SK-N-SH (cell line): ENCODE measurements at regions not wholly inside any gene's neighbourhood (a gene's known extent, or its start where the extent isn't known, plus 50 kb on each side); places are given as distances from the start of the nearest gene placed in this dataset.

ENCODE experiments used
- CHD2 ChIP-seq: fragments of 150-350 bp; IDR thresholded peaks from 2 replicates; pipeline ENCODE4 v1.6.1; 2018; ENCODE audit warnings: low read length; ENCODE audit not compliant: partially characterized antibody
- EZH2phosphoT487 ChIP-seq: fragments of 200-600 bp; sonication (generic); IDR thresholded peaks from 2 replicates; pipeline ENCODE4 v1.6.1; 2017; ENCODE audit warnings: low read depth, mixed run types, mild to moderate bottlenecking, antibody characterized with exemption, moderate library complexity, borderline replicate concordance
- POLR2AphosphoS5 ChIP-seq: IDR thresholded peaks from 2 replicates; pipeline ENCODE4 v1.6.1; 2012; ENCODE audit warnings: low read depth, low read length
- TF ChIP-seq, protein P1 (sequence below): fragments of 150-350 bp; IDR thresholded peaks from 2 replicates; pipeline ENCODE4 v1.6.1; 2017; ENCODE audit warnings: antibody characterized with exemption, low read length, low read depth, borderline replicate concordance
- TF ChIP-seq, protein P2 (sequence below): fragments of 200-600 bp; sonication (generic); IDR thresholded peaks from 2 replicates; pipeline ENCODE4 v1.6.1; 2017; ENCODE audit warnings: antibody characterized with exemption, mild to moderate bottlenecking, moderate library complexity

DNA sequence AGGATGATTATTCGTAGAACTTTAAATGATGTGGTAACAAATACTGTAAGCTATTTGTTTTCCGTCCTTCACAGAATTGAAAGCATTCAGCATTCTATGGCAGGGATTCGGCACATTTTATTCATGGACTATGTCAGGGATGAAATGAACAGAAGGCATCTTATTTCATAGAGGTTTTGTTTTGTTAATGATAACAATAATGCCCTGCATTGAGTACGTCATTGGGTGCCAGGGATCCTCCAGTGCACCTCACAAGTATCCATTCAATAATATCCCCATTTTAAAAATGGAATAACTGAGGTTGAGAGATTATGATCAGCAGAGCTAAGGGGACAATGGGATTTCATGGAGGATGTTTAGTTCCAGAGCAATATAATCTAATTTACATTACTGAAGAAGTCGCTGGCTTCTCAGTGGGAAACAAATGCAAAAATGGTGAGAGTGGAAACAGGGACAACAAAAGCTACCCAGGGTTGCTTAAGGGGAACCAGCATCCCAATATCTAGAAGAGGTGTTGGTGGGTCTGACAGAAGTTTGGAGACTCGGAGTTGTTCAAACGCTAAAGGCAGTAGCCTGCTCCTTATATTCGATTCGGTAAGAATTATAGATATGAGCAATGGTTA, 985.7 kb upstream of the WWC1 start:
- TF ChIP-seq, protein P1, sequence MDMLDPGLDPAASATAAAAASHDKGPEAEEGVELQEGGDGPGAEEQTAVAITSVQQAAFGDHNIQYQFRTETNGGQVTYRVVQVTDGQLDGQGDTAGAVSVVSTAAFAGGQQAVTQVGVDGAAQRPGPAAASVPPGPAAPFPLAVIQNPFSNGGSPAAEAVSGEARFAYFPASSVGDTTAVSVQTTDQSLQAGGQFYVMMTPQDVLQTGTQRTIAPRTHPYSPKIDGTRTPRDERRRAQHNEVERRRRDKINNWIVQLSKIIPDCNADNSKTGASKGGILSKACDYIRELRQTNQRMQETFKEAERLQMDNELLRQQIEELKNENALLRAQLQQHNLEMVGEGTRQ, result no peak
- TF ChIP-seq, protein P2, sequence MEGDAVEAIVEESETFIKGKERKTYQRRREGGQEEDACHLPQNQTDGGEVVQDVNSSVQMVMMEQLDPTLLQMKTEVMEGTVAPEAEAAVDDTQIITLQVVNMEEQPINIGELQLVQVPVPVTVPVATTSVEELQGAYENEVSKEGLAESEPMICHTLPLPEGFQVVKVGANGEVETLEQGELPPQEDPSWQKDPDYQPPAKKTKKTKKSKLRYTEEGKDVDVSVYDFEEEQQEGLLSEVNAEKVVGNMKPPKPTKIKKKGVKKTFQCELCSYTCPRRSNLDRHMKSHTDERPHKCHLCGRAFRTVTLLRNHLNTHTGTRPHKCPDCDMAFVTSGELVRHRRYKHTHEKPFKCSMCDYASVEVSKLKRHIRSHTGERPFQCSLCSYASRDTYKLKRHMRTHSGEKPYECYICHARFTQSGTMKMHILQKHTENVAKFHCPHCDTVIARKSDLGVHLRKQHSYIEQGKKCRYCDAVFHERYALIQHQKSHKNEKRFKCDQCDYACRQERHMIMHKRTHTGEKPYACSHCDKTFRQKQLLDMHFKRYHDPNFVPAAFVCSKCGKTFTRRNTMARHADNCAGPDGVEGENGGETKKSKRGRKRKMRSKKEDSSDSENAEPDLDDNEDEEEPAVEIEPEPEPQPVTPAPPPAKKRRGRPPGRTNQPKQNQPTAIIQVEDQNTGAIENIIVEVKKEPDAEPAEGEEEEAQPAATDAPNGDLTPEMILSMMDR, result no peak
- TF ChIP-seq POLR2AphosphoS5 (no peak), EZH2phosphoT487 (no peak), CHD2 (no peak)
